Large intestine (tissue), 3 donors: ENCODE measurements at regions not wholly inside any gene's neighbourhood (a gene's known extent, or its start where the extent isn't known, plus 50 kb on each side); places are given as distances from the start of the nearest gene placed in this dataset.

ENCODE experiments used
- DNase-seq, 2 donors: peaks; one replicate each; pipeline versions ENCODE4 v3.0.0 to v3.0.0-alpha.2; 2013
- H3K27ac ChIP-seq: one replicate; pipeline ENCODE4 v1.5.1; 2013; ENCODE audit warnings: low read length
- H3K27me3 ChIP-seq: 2 replicates; pipeline ENCODE4 v1.6.1; 2013; ENCODE audit warnings: low read length; ENCODE audit not compliant: control insufficient read depth, insufficient read depth
- H3K36me3 ChIP-seq: 2 replicates; pipeline ENCODE4 v1.6.1; 2013; ENCODE audit warnings: low read length; ENCODE audit not compliant: control insufficient read depth, insufficient read depth
- H3K4me1 ChIP-seq: one replicate; pipeline ENCODE4 v1.6.1; 2013; ENCODE audit warnings: low read length; ENCODE audit not compliant: control insufficient read depth, insufficient read depth
- H3K4me3 ChIP-seq: one replicate; pipeline ENCODE4 v1.5.1; 2013; ENCODE audit warnings: low read length
- H3K9me3 ChIP-seq: one replicate; pipeline ENCODE4 v1.6.1; 2013; ENCODE audit warnings: mild to moderate bottlenecking, low read depth, low read length, moderate library complexity; ENCODE audit not compliant: control insufficient read depth
- WGBS: methylation state at CpG from one replicate; pipeline ENCODE4 v1.1.5; 2013; ENCODE audit warnings: low lambda C conversion rate; ENCODE audit not compliant: insufficient coverage; 5-methylcytosine and 5-hydroxymethylcytosine counted together

DNA sequence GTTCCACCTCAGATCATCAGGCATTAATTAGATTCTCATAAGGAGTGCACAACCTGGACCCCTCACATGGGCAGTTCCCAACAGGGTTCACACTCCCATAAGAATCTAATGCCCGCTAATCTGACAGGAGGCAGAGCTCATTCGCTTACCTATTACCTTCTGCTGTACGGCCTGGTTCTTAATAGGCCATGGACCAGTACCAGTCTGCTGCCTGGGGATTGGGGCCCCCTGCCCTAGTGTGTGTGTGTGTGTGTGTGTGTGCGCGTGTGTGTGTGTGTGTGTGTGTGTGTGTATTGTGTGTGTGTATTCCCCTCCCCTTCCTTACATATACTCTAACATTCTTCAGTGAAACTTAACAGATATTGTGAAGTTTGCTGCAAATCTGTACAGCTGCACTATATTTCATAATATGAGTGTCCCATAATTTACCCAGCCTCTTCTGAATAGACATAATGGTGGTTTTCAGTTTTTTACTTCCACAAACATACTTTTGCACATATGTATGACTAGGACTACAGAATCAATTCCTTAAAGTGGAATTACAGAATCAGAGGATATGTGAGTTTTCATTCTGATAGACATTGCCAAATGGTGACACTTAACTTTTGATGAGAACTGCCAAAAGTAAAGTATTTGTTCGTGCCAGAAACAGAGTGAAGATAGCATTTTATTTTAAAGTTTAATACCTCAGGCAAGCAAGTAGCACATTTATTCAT lies 205.2 kb upstream of the EEA1 start:
- no CpG with 5 or more reads among the region's 6 CpGs for WGBS
- no peak for DNase-seq
- Histone ChIP-seq H3K4me1 (peaks cover 27% of the 10 kb centered on the region), H3K36me3 (no peaks in the 10 kb centered on the region), H3K27me3 (no peaks in the 10 kb centered on the region), H3K27ac (peak overlapping the region; percentile 25), H3K4me3 (no peak overlapping the region), H3K9me3 (no peaks in the 10 kb centered on the region)

DNA sequence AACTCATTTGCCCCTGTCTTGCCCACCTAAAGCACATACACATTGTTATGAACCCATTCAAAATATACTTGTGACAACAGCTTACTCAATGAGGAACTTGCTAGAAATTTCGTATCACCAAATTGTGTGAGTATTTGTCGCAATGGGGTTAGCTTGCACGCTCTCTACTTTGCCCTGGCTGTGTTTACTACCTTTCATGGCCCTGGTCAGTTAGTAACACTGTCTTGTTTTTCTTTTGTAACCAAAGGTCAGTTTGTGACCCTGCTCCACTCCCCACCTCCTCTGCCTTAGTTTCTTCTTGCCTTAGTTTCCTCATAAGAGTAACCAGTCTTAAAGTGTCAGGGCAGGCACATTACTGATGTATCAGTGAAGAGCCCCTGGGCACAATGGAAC lies 205.8 kb upstream of the EEA1 start:
- no peaks in the 10 kb centered on the region for H3K36me3 ChIP-seq
- no CpG with 5 or more reads among the region's 3 CpGs for WGBS
- peak overlapping the region; percentile 25 for H3K27ac ChIP-seq
- no peaks in the 10 kb centered on the region for H3K9me3 ChIP-seq
- no peaks in the 10 kb centered on the region for H3K27me3 ChIP-seq
- peaks cover 31% of the 10 kb centered on the region for H3K4me1 ChIP-seq
- peak in 1 of 2 donors; percentile 26 for DNase-seq
- no peak overlapping the region for H3K4me3 ChIP-seq

DNA sequence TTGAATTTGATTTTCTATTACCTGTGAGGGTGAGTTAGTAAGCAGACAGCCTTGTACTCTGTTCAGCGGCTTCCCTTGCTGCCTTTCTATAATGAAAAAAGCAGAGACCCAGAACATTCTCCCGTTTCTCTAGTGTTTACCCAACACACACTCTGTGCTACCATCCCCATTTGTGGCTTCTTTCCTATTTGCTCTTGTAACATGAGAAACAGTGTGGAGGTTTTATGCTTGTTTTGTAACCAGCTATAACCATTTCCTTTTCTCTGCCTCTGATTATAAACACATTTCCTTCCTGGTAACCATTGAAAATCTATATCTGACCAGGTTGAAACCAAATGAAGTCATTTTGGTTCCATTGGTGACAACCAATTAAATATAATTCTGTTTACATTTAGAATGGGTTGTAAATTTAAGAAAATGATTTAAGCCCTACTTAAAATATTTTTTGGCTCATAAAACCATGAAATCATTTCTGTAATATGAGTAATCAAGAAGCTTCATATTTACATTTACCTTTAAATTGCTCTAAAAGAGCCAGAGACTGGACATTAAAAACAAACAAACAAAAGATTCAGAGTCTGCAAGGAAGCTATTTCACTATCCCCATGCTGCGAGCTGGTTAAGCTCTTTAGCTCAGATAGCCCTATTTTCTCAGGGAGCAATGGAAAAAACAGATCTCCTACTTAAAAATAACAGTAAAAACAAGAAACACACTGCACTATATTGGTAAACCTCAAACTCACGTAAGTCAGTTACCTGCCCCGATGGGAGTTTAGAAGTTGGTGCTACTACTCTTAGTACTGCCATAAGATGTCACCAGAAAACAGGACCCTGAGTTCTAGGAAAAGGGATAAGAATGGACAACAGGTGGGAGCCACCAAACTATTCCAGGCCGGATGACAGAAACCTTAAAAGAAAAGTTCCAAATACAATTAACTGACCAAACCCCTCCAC lies 206.5 kb upstream of the EEA1 start:
- Histone ChIP-seq H3K27me3 (no peaks in the 10 kb centered on the region), H3K9me3 (no peaks in the 10 kb centered on the region), H3K36me3 (no peaks in the 10 kb centered on the region), H3K27ac (peak overlapping the region; percentile 25), H3K4me1 (peaks cover 34% of the 10 kb centered on the region), H3K4me3 (no peak overlapping the region)
- WGBS, result no CpG with 5 or more reads among the region's 6 CpGs
- DNase-seq, result peak in 1 of 2 donors; percentile 32

DNA sequence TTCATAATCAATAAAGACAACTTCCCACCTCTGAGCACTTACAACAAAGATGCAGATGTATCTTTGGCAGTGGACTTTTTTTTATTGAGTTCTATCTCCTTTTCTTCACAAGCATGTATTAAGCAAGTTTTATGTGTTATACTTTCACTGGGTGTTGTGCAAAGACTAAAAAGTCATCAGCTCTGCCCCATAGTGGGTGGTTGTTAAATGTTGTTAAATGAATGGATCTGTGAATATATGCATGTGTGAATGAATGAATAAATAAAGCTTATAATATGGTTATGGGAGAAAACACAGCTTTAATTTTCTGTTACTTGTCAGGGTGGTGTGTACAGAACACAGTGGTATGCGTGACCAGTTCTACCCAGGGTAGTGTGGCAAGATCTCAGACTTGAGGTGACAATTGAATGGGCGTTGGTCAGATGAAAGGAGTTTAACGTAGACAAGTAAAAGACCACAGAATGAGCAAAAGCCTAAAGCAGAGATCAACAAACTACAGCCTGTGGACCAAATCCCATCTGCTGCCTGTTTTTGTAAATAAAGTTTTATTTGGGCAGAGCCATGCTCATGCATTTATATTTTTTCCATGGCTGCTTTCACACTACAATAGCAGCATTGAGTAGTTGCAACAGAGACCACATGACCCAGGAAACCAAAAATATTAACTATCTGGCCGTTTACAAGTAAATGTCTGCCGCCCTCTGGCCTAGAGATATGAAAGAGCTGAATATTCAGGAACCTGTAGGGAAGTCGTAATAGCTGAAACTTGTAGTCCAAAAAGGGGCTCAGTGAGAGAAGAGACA lies 207.4 kb upstream of the EEA1 start:
- Histone ChIP-seq H3K4me3 (no peak overlapping the region), H3K27me3 (no peaks in the 10 kb centered on the region), H3K4me1 (peaks cover 38% of the 10 kb centered on the region), H3K36me3 (no peaks in the 10 kb centered on the region), H3K27ac (no peak overlapping the region), H3K9me3 (no peaks in the 10 kb centered on the region)
- 67% methylated on average over 4 of the region's 6 CpGs for WGBS
- peak in 1 of 2 donors; percentile 67 for DNase-seq

DNA sequence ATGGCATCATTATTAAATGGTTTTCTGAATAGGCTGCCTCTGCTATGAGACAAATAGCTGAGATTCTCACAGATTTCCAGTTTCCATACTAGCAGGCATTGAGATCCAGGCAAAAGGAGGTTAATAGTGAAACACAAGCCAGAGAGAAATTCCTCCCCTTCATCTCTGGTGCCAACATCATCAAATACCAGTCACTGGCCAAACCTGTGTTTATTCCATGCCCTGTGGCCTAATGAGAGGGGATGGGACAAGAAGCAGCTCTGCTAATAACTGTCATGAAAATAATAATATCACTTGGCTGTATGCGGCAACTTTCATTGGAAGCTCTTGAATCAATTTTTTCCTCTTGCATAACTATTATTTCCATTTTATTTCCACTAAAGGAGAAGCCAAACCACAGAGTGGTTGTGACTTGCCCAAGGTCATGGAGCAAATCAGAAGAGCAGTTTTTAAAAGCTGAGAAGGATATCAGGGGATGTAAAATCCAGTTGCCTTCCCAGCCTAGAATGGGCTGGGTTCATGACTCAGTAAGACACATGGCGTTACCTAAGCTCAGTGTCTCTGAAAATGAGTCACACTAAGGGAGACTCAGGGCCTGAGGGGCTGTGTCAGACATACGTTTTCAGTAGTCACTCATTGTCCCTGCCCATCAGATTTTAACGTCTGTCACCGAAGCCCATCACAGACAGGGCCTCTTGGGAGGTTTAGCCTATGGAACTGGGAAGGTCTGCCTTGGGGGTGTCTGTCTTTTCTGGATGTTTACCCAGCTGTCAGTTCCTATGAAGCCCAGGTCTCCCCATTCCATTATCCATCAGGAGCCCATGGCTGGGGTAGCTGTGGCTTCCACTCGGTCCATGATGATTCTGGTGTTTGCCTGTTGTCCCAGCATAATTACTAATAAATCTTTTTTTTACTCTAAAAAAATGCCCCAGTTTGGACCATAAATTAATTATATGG lies 208.8 kb upstream of the EEA1 start:
- no peak overlapping the region for H3K27ac ChIP-seq
- DNase-seq, result no peak
- no peaks in the 10 kb centered on the region for H3K27me3 ChIP-seq
- WGBS, result no CpG with 5 or more reads among the region's 6 CpGs
- no peaks in the 10 kb centered on the region for H3K9me3 ChIP-seq
- peaks cover 38% of the 10 kb centered on the region for H3K4me1 ChIP-seq
- no peaks in the 10 kb centered on the region for H3K36me3 ChIP-seq
- no peak overlapping the region for H3K4me3 ChIP-seq

DNA sequence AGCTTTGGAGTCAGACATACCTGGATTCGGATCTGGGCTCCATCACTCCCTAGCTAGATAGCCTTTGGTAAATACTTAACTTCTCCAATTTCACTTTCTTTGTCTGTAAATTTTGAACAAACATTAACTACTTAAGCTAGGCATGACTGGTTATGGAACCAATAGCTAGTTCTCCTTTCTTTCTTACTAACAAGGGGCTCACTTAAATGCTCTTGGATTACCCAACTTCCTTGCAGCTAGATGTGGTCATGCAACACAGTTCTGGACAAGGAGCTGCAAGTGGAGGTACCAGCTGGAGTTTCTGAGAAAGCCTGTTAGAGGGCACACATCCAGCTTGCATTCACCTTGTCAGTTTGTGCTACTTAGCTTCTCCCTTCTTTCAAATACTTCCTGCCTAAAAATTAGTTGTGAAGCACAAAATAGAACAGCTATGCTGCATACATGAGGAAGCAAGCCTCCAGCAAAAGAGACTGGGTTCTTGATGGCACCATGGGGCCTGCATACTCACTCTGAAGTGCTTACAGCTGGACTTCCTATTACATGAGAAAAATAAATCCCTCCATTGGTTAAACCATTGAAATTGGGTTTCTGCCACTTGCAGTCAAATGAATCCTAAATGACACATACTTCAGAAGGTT lies 210.1 kb upstream of the EEA1 start:
- Histone ChIP-seq H3K9me3 (no peaks in the 10 kb centered on the region), H3K27me3 (no peaks in the 10 kb centered on the region), H3K4me1 (peaks cover 38% of the 10 kb centered on the region), H3K4me3 (no peak overlapping the region), H3K27ac (no peak overlapping the region), H3K36me3 (no peaks in the 10 kb centered on the region)
- WGBS, result no CpG with 5 or more reads among the region's 1 CpG
- DNase-seq, result peak in 1 of 2 donors; percentile 43

DNA sequence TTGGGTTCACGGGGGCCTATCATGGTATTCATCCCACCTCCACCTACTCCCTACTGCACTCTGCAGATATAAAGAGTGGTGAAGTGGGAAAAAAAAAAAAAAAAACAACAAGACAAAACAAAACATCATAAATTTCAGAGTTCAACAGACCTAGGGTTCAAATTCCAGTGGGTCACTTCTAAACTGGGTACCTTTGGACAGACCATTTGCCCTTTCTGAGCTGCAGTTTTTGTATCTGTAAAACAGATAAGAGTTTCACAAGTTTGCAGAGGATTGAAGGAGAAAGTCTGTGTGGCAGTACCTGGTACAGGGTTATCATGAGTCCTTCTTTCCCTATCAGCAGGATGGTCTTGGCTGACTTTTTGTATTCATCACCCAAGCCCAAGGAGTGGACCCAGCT lies 211.2 kb upstream of the EEA1 start:
- no peak overlapping the region for H3K4me3 ChIP-seq
- peak overlapping the region; percentile 21 for H3K27ac ChIP-seq
- peaks cover 30% of the 10 kb centered on the region for H3K4me1 ChIP-seq
- H3K27me3 ChIP-seq, result no peaks in the 10 kb centered on the region
- peak in 1 of 2 donors; percentile 58 for DNase-seq
- no peaks in the 10 kb centered on the region for H3K36me3 ChIP-seq
- no peaks in the 10 kb centered on the region for H3K9me3 ChIP-seq
- no CpG with 5 or more reads among the region's 1 CpG for WGBS

DNA sequence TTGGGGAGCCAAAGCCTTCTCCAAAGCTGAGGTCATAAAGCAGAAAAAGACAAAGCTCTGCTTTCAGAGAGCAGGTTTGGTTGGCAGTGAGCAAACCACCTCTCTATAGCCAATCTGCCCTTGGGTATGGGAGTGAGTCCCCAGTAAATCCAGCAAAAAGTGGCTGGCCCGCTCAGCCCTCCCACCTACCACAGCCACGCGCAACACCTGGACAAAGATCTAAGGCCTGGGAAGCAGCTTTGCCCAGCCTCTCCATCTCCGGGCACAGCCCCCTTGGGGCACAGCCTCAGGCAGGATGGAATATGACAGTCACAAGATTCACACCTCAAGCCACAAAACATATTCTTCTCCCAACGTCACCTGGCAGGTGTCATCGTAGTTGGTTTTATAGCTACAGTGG lies 211.7 kb upstream of the EEA1 start:
- H3K9me3 ChIP-seq, result no peaks in the 10 kb centered on the region
- no CpG with 5 or more reads among the region's 6 CpGs for WGBS
- no peaks in the 10 kb centered on the region for H3K36me3 ChIP-seq
- H3K4me1 ChIP-seq, result peaks cover 26% of the 10 kb centered on the region
- no peaks in the 10 kb centered on the region for H3K27me3 ChIP-seq
- no peak overlapping the region for H3K4me3 ChIP-seq
- no peak for DNase-seq
- peak overlapping the region; percentile 21 for H3K27ac ChIP-seq

DNA sequence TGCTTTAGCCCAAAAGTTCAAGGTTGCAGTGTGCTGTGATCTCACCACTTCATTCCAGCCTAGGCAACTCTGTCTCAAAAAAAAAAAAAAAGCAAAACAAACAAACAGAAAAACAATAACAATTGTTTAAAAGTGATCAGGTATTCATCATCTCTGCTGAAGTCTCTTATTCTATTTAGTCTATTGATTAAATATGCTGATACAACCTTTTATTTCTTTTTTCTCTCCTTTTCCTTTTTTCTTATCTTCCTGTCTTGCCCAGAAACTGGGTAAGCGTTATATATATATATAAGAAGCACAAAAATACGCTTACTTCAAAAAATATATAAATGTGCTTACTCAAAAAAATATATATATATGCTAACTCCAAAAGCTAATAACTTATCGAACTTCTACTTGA lies 213.8 kb upstream of the EEA1 start:
- Histone ChIP-seq H3K4me3 (no peak overlapping the region), H3K27me3 (no peaks in the 10 kb centered on the region), H3K9me3 (no peaks in the 10 kb centered on the region), H3K27ac (no peak overlapping the region), H3K4me1 (peaks cover 24% of the 10 kb centered on the region), H3K36me3 (no peaks in the 10 kb centered on the region)
- WGBS, result 93% methylated on average over 3 of the region's 3 CpGs
- no peak for DNase-seq
